SK-N-SH (cell line): ENCODE measurements at regions not wholly inside any gene's neighbourhood (a gene's known extent, or its start where the extent isn't known, plus 50 kb on each side); places are given as distances from the start of the nearest gene placed in this dataset.

Experiments
- ELF1 ChIP-seq: IDR thresholded peaks from 2 replicates; pipeline ENCODE4 v1.4.0; 2012
- RFX5 ChIP-seq: IDR thresholded peaks from 2 replicates; pipeline ENCODE4 v1.6.1; 2012; ENCODE audit warnings: mild to moderate bottlenecking, improper control_type of control experiment, low read length
- SMC3 ChIP-seq: IDR thresholded peaks from 2 replicates; pipeline ENCODE4 v1.6.1; 2012; ENCODE audit warnings: low read depth, low read length, improper control_type of control experiment
- TF ChIP-seq, protein P1 (sequence below): fragments of 200-600 bp; sonication (generic); IDR thresholded peaks from 2 replicates; pipeline ENCODE4 v1.6.1; 2017; ENCODE audit warnings: antibody characterized with exemption, mild to moderate bottlenecking, moderate library complexity

GRCh38 chr2:124985270-124985669, 960.2 kb downstream of the CNTNAP5 start:
- TF ChIP-seq ELF1 (no peak), RFX5 (no peak), SMC3 (no peak)
- TF ChIP-seq, protein P1, sequence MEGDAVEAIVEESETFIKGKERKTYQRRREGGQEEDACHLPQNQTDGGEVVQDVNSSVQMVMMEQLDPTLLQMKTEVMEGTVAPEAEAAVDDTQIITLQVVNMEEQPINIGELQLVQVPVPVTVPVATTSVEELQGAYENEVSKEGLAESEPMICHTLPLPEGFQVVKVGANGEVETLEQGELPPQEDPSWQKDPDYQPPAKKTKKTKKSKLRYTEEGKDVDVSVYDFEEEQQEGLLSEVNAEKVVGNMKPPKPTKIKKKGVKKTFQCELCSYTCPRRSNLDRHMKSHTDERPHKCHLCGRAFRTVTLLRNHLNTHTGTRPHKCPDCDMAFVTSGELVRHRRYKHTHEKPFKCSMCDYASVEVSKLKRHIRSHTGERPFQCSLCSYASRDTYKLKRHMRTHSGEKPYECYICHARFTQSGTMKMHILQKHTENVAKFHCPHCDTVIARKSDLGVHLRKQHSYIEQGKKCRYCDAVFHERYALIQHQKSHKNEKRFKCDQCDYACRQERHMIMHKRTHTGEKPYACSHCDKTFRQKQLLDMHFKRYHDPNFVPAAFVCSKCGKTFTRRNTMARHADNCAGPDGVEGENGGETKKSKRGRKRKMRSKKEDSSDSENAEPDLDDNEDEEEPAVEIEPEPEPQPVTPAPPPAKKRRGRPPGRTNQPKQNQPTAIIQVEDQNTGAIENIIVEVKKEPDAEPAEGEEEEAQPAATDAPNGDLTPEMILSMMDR, result no peak
